NCI-H2171 (cell line): ENCODE measurements at regions not wholly inside any gene's neighbourhood (a gene's known extent, or its start where the extent isn't known, plus 50 kb on each side); places are given as distances from the start of the nearest gene placed in this dataset.

ENCODE experiments used
- DNase-seq: peaks from one replicate; lab custom pipeline; 2025; lab: John Stamatoyannopoulos, UW

DNA sequence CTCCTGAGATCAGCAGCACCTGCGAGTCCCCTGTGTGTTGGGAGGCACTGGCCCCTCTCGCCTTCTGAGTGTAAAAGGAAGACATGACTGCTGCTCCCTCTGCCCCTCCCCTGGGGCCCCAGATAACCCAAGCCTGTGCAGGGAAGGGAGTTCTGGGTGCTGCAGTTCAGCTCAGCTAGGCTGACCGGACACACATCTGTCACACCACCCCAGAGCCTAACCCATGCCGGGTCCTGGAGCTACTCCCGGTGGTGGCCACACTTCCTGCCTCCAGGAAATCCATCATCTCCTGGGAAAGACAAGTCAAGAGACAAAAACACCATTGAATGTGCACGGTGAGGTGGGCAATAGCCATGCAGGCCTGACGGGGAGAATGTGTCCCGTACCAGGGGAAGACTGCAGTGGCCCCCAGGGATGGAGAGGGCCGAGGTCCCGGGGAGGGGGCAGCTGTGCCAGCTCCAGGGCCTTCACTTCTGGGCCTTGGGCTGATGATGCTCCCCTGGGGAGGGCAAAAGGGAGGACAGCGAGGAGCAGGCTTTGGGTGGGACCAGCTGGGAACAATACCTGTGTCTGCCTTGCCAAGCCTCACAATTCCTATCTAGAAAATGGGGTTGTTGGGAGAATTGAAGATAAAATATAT, 210.6 kb downstream of the TFCP2L1 start:
- DNase-seq: no peak

DNA sequence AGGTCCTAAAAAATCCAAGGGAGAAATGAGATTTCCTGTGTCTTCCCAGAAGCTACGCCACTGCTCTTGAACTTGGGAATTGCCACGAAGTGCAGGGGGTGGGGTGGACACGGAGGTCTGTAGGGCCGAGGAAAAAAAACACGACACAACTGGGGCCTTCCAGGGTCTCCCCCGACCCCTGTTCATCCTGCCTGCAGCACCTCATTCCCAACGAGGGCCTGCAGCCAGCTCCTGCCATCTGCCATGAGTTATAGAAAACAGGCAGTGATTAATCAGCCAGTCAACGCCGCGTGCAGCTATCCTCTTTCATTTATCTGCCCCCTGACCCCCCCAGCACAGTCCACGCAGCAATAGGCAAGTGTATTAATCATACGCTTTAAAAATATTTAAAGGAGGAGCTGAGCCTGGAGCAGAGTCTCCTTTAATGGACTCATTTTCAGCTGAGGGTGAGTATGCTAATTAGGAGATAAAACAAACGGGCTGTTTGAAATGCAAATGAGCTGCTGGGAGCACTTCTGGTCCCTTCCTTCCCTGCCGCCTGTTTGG, 209.9 kb downstream of the TFCP2L1 start:
- DNase-seq: peak; percentile 88

DNA sequence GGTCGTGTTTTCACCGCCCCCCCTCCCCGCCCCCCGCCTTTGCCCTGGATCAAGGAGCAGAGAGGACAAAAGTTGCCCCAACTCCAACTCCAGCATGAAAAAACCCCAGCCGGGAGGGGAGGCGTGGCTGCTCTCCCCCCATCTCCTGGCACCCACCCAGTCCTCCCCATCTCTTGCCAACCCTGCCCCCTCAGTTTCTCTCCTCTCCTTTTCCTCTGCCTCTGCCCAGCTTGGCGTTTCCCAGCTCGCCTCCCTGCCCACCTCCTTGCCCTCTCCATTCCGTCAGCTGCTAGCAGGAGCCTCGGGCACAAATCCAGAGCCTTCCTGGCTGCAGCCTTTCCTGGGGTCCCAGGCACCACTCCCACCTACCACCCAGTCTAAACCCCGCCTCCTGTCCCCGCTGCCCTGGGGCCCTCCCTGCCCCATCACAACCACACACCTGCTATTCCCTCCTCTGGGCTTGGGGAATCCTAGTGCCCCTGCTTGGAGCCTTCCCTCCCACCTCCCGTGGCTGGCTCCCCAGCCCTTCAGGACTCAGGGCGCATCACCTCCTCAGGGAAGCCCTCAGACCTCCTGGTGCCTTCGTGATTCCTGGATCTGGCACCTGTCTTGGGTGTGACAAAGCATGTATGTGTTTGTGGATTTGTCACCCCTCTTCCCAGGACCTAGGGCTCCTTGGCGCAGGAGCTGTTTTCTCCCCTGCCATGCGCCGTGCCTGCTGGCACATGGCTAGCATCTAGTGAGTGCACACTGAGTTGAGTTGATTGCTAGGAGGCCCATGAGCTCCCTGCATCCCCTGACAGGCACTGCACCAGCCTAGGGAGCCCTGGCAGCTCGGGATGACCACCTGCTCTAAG, 209.1 kb downstream of the TFCP2L1 start:
- peak; percentile 50 for DNase-seq

DNA sequence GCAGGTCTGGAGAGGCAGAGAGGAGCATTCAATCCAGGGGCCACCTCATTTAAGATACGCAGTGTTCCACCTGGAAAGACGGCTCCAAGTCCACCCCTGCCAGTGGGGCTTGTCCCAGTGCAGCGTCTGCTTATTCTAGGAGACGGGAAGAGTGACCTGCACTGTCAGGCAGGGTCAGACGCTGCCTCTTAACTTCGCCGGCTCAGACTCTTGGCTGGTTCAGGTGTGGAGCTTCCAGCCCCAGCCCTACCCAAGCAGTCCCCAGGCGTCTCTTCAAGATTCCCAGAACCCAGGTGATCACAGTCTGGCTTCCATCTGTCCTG, 208.5 kb downstream of the TFCP2L1 start:
- no peak for DNase-seq

DNA sequence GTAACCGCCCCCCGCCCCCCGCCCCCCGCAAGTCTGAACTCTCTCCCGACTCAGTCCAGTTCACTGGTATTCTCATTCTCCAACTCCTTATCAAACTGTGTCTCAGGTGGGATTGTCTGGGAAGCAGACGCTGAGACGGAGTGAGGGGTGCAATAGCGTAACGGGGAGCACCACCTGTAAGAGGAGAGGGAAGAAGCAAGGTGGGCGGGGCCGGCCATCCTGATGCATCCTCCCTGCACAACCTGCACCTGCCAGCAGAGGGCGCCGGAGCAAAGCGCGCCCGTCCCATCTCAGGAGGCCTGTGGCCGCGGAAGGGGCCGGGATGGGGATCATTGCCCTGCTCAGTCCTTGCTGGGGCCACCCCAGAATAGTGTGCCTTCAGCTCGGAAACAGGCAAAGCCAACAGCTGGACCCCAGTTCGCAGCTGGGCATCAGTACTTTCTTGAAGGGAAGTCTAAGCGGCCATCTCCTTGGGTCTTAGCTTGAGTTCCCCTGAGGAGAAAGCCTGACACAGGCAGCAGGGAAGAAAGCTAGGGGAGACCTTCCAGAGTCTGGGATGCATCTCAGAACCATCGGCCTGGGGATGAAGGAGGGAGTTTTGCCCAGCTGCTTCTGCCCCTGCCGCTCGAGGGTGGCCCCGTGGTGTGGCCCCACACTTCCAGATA, 208.0 kb downstream of the TFCP2L1 start:
- DNase-seq: peak; percentile 69

DNA sequence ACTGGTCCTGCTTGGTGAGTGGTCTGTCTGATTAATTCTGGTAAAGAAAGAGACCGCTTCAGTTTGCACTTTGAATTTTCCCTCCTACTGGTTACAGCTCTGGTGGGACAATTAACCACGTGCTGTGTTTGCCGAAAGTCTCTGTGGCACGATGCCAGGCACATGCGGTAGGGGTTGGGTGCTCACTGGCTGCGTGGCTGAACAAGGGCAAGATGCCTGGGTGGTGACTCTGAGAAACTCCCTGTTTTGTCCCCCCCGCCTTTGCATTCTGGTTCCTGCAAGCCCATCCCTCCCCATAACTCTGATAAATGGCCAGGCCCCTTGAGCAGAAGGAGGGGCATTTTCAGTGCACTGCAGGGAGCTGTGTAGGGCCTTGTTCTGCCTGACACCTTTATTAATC, 206.1 kb downstream of the TFCP2L1 start:
- no peak for DNase-seq

DNA sequence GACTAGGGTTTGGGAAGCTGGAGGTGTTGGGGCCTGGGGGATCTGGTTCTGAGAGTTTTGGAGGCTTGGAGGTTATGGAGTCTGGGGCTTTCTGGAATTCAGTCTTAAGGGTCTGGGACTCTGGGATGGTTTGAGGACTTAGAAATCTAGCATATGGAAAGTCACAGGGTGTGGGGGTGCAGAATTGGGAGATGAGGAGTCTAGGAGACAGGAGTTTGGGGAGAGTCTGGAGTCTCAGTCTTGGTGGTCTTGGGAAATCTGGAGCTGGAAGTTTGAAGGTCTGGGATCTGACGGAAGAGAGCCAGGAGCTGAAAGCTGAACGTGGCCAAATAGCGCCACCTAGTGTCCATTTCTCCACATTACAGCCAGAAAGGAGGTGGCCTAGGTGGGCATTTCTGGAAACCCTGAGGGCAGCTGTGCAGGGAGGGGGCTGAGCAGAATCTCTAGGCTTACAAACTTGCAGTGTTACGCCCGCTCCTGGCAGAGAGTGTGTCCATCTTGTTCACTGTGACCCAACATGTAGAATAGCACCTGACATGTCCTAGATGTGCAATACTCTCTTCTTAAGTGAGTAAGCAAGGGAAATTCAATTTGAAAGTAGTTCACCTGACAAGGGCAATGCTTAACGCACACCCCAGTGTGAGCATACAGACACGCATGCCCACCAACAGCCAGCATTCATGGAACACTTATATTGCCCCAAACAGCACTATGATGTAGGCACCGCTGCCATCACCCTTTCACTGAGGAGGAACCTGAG, 204.8 kb downstream of the TFCP2L1 start:
- DNase-seq: peak; percentile 38

- DNase-seq: no peak
Measured at GRCh38 chr2:121081701-121082100, 203.3 kb downstream of the TFCP2L1 start.

GRCh38 chr2:121082191-121082590, 202.8 kb downstream of the TFCP2L1 start:
- no peak for DNase-seq

- DNase-seq: no peak
Measured at GRCh38 chr2:121084130-121084680, 200.8 kb downstream of the TFCP2L1 start.

DNA sequence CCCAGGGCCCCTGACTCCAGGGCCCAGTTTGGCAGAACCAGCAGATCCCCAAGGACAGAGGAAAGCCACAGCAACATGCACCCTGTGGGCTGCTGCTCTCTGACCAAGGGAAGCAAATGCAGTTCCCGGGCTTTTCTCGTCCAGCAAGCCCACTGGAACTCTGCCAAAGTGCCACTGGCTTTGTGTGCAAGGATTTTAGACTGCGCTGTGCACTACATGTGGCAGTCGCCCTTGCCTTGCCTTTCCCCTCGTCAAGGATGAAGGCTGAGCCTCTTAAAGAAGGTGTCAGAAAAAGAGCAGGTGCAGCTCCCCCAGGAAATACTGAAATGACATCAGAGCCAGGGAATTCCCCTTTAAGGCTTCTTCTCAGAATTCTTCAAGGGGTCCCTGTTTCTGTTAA, 199.2 kb downstream of the TFCP2L1 start:
- no peak for DNase-seq

- no peak for DNase-seq
Measured at GRCh38 chr2:121086450-121086849, 198.6 kb downstream of the TFCP2L1 start.

GRCh38 chr2:121087117-121087516, 197.9 kb downstream of the TFCP2L1 start:
- DNase-seq: no peak

- DNase-seq: peak; percentile 87
Measured at GRCh38 chr2:121088251-121089165, 196.5 kb downstream of the TFCP2L1 start.

GRCh38 chr2:121089166-121089510, 195.9 kb downstream of the TFCP2L1 start:
- peak; percentile 77 for DNase-seq

- DNase-seq: no peak
Measured at GRCh38 chr2:121090088-121090715, 194.8 kb downstream of the TFCP2L1 start.

- no peak for DNase-seq
Measured at GRCh38 chr2:121092095-121092494, 192.9 kb downstream of the TFCP2L1 start.

GRCh38 chr2:121093692-121094091, 191.3 kb downstream of the TFCP2L1 start:
- no peak for DNase-seq

DNA sequence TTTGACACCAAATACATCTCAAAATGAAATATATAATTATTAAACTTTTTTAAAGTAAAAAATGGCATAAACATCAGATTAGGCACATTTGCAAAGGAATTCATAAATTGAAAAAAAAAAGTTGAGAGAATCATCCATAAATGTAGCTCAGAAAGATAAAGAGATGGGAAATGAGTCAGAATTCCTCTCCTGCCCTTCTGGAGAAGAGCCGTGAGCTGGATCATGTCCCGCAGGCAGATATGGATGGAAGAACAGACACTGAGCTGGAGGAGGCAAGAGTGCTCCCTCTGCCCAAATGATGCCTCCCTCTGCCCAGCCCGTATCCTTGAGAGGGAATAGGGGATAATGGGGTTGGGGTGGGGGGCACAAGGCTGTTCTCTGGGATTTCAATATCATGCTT, 190.9 kb downstream of the TFCP2L1 start:
- DNase-seq: no peak

DNA sequence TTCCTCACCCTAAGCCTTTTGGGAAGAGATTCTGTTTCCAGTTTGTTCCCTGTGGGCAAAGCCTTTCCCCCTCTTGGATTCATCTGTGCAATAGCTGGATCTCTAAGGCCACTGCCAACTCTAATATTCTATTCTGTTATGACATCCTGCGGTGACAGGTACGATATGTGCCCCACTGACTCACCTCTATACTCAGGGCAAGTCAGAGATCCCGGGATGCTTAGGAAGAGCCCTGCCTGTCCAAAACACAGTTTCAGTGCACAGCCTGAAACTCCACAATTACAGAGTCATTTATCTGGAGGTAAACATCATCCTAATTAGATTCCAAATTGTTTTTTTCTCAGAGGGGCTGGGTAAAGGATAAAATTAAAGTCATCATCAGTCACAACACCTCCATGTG, 190.2 kb downstream of the TFCP2L1 start:
- DNase-seq: no peak
